ENCODE measurements at regions not wholly inside any gene's neighbourhood (a gene's known extent, or its start where the extent isn't known, plus 50 kb on each side); places are given as distances from the start of the nearest gene placed in this dataset.

- TF ChIP-seq CTCF (IDR thresholded peaks at IDR 0.05) (no peak), POLR2A (IDR thresholded peaks at IDR 0.05) (no peak)
Measured at GRCh38 chr15:81865850-81866537, 179.8 kb downstream of the MEX3B start.

Measured in right lobe of liver (tissue), 4 donors.